SK-N-SH treated with all-trans-retinoic acid at 6 μM for 48 hours (cell line): ENCODE measurements at regions not wholly inside any gene's neighbourhood (a gene's known extent, or its start where the extent isn't known, plus 50 kb on each side); places are given as distances from the start of the nearest gene placed in this dataset.

Experiments
- ATAC-seq: fragments of 200-7000 bp; cut with Tn5 transposase; 3 replicates; pipeline ENCODE4 v1.9.1; 2020; ENCODE audit warnings: mild to moderate bottlenecking, moderate library complexity
- ARNTL ChIP-seq: fragments of 450-650 bp; formaldehyde crosslinking; IDR thresholded peaks from 2 replicates; pipeline ENCODE4 v1.5.0; 2020; ENCODE audit warnings: low read depth, mild to moderate bottlenecking, moderate library complexity, borderline replicate concordance
- BACH2 ChIP-seq: fragments of 250-450 bp; sonication (Bioruptor Pico); IDR thresholded peaks from 2 replicates; pipeline ENCODE4 v1.9.0; 2021; ENCODE audit warnings: mild to moderate bottlenecking, borderline replicate concordance
- CSDC2 ChIP-seq: fragments of 250-450 bp; sonication (Bioruptor Pico); IDR thresholded peaks from 2 replicates; pipeline ENCODE4 v1.5.0; 2020; ENCODE audit warnings: mild to moderate bottlenecking, moderate library complexity
- ESRRG ChIP-seq: fragments of 250-450 bp; sonication (Bioruptor Pico); IDR thresholded peaks from 2 replicates; pipeline ENCODE4 v1.6.1; 2021; ENCODE audit warnings: mild to moderate bottlenecking
- GLIS3 ChIP-seq: fragments of 250-450 bp; sonication (Bioruptor Pico); IDR thresholded peaks from 2 replicates; pipeline ENCODE4 v1.5.0; 2020; ENCODE audit warnings: mild to moderate bottlenecking, moderate library complexity
- ISL1 ChIP-seq: fragments of 250-450 bp; sonication (Bioruptor Pico); IDR thresholded peaks from 2 replicates; pipeline ENCODE4 v2.1.2; 2022; ENCODE audit warnings: mild to moderate bottlenecking, moderate library complexity
- OSR1 ChIP-seq: fragments of 250-450 bp; sonication (Bioruptor Pico); IDR thresholded peaks from 2 replicates; pipeline ENCODE4 v1.8.0; 2022; ENCODE audit warnings: moderate library complexity, mild to moderate bottlenecking, inconsistent platforms
- PPARA ChIP-seq: fragments of 250-450 bp; sonication (Bioruptor Pico); IDR thresholded peaks from 2 replicates; pipeline ENCODE4 v1.5.0; 2020; ENCODE audit warnings: mild to moderate bottlenecking, borderline replicate concordance
- RARB ChIP-seq: fragments of 250-450 bp; sonication (Bioruptor Pico); IDR thresholded peaks from 2 replicates; pipeline ENCODE4 v1.8.0; 2021; ENCODE audit warnings: mild to moderate bottlenecking, moderate library complexity
- SNAI2 ChIP-seq: fragments of 250-450 bp; sonication (Bioruptor Pico); IDR thresholded peaks from 2 replicates; pipeline ENCODE4 v1.5.0; 2020; ENCODE audit warnings: mild to moderate bottlenecking, moderate library complexity
- TCF4 ChIP-seq: fragments of 250-450 bp; sonication (Bioruptor Pico); IDR thresholded peaks from 2 replicates; pipeline ENCODE4 v1.8.0; 2021; ENCODE audit warnings: mild to moderate bottlenecking, moderate library complexity, borderline replicate concordance
- TOX ChIP-seq: fragments of 250-450 bp; sonication (Bioruptor Pico); IDR thresholded peaks from 2 replicates; pipeline ENCODE4 v1.8.0; 2021; ENCODE audit warnings: mild to moderate bottlenecking, moderate library complexity, borderline replicate concordance
- ZC3H10 ChIP-seq: fragments of 250-450 bp; sonication (Bioruptor Pico); IDR thresholded peaks from 2 replicates; pipeline ENCODE4 v1.5.1; 2021; ENCODE audit warnings: mild to moderate bottlenecking, moderate library complexity
- ZFP3 ChIP-seq: fragments of 250-450 bp; sonication (Bioruptor Pico); IDR thresholded peaks from 2 replicates; pipeline ENCODE4 v1.5.0; 2020; ENCODE audit warnings: mild to moderate bottlenecking, moderate library complexity
- ZNF565 ChIP-seq: fragments of 450-650 bp; formaldehyde crosslinking; conservative IDR thresholded peaks from 2 replicates; pipeline ENCODE4 v1.5.0; 2020; ENCODE audit warnings: low read depth, mild to moderate bottlenecking, moderate library complexity
- ZNF70 ChIP-seq: fragments of 450-650 bp; formaldehyde crosslinking; IDR thresholded peaks from 2 replicates; pipeline ENCODE4 v1.5.0; 2020; ENCODE audit warnings: mild to moderate bottlenecking, moderate library complexity
- ZNF8 ChIP-seq: fragments of 450-650 bp; formaldehyde crosslinking; IDR thresholded peaks from 2 replicates; pipeline ENCODE4 v1.5.0; 2020; ENCODE audit warnings: mild to moderate bottlenecking, moderate library complexity
- TF ChIP-seq, protein P1 (sequence below): fragments of 250-450 bp; sonication (Bioruptor Pico); IDR thresholded peaks from 2 replicates; pipeline ENCODE4 v1.8.0; 2020; ENCODE audit warnings: mild to moderate bottlenecking, moderate library complexity, borderline replicate concordance
- TF ChIP-seq, protein P2 (sequence below): fragments of 250-450 bp; sonication (Bioruptor Pico); IDR thresholded peaks from 2 replicates; pipeline ENCODE4 v1.8.0; 2021; ENCODE audit warnings: low read depth, mild to moderate bottlenecking, moderate library complexity, borderline replicate concordance
- TF ChIP-seq, protein P3 (sequence below): fragments of 250-450 bp; sonication (Bioruptor Pico); IDR thresholded peaks from 2 replicates; pipeline ENCODE4 v1.5.0; 2020; ENCODE audit warnings: mild to moderate bottlenecking, moderate library complexity
- TF ChIP-seq, protein P4 (sequence below): fragments of 250-450 bp; sonication (Bioruptor Pico); IDR thresholded peaks from 2 replicates; pipeline ENCODE4 v1.5.1; 2021; ENCODE audit warnings: mild to moderate bottlenecking, moderate library complexity
- TF ChIP-seq, protein P5 (sequence below): fragments of 250-450 bp; sonication (Bioruptor Pico); IDR thresholded peaks from 2 replicates; pipeline ENCODE4 v1.5.1; 2020; ENCODE audit warnings: low read depth, mild to moderate bottlenecking, moderate library complexity

DNA sequence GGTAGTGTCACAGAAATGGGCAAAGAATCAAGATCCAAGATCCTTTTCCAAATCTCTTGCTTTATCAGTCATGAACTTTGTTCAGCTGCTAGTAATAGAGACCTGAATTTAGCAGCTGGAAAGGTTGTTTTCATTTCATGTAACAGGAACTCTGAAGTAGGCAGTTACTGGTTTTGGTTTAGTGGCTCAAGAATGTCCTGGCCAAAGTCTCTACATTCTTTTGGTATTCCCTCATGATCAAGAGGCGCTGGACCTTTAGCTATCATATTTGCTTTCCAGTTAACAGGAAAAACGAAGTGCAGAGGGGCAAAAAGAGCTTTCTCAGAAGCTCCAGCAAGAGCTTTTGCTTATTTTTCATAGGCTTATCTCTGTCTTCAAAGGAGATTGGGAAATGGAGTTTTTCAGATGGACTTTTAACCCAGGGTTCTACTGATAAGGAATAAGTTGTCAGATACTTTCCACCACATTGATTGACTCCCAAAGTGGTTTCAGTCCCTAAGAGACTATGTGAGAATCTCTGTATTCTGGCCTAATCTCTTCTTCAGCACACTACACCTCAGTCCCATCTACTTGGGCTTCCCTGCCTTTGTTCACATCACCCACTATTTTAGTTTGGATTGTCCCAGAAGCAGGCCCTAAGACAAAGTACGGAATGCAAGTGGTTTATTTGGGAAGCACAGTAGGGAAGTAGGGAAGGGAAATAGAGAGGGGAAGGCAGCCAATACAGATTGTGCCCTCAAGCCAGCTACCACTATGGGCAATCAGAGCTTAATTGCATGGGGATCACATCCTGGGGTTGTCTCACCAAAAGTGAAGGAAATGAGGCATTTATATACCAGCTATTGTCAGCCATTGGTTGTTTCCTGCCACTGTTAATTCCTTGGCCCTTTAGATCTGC lies 359.3 kb downstream of the LRRC70 start (continued):
- TF ChIP-seq, protein P1, sequence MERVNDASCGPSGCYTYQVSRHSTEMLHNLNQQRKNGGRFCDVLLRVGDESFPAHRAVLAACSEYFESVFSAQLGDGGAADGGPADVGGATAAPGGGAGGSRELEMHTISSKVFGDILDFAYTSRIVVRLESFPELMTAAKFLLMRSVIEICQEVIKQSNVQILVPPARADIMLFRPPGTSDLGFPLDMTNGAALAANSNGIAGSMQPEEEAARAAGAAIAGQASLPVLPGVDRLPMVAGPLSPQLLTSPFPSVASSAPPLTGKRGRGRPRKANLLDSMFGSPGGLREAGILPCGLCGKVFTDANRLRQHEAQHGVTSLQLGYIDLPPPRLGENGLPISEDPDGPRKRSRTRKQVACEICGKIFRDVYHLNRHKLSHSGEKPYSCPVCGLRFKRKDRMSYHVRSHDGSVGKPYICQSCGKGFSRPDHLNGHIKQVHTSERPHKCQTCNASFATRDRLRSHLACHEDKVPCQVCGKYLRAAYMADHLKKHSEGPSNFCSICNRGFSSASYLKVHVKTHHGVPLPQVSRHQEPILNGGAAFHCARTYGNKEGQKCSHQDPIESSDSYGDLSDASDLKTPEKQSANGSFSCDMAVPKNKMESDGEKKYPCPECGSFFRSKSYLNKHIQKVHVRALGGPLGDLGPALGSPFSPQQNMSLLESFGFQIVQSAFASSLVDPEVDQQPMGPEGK (CRISPR knock-in tag) = no peak
- no peak for TF ChIP-seq GLIS3
- TF ChIP-seq, all 23 proteins: peak for 0

DNA sequence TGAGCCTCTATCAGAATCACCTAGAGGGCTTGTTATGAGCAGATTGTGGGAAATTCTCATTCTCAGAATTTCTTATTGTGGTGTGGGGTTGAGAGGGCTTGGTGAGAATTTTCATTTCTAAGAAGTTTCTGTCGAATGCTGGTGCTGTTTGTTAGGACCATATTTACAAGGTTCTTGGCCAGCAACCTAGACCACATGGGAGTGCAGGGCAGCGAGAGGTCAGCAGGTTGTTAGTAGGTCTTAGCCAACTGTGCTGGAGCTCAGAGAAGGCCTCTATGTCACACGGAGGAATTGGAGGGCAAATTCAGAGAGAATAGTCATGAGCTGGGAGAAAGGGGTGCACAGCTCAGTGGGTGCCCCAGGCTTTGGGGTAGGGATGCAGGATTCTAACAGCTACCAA lies 357.0 kb downstream of the LRRC70 start:
- TF ChIP-seq TOX (CRISPR knock-in tag) (no peak), ZC3H10 (CRISPR knock-in tag) (no peak), PPARA (CRISPR knock-in tag) (no peak), ISL1 (CRISPR knock-in tag) (no peak), GLIS3 (no peak), ZNF70 (CRISPR knock-in tag) (no peak), ZNF565 (no peak), SNAI2 (CRISPR knock-in tag) (no peak), ARNTL (CRISPR knock-in tag) (no peak), ESRRG (no peak), TCF4 (CRISPR knock-in tag) (no peak), OSR1 (CRISPR knock-in tag) (no peak)
- TF ChIP-seq, protein P2, sequence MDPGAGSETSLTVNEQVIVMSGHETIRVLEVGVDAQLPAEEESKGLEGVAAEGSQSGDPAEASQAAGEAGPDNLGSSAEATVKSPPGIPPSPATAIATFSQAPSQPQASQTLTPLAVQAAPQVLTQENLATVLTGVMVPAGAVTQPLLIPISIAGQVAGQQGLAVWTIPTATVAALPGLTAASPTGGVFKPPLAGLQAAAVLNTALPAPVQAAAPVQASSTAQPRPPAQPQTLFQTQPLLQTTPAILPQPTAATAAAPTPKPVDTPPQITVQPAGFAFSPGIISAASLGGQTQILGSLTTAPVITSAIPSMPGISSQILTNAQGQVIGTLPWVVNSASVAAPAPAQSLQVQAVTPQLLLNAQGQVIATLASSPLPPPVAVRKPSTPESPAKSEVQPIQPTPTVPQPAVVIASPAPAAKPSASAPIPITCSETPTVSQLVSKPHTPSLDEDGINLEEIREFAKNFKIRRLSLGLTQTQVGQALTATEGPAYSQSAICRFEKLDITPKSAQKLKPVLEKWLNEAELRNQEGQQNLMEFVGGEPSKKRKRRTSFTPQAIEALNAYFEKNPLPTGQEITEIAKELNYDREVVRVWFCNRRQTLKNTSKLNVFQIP = no peak
- TF ChIP-seq, protein P1 (CRISPR knock-in tag) = no peak
- TF ChIP-seq, protein P3, sequence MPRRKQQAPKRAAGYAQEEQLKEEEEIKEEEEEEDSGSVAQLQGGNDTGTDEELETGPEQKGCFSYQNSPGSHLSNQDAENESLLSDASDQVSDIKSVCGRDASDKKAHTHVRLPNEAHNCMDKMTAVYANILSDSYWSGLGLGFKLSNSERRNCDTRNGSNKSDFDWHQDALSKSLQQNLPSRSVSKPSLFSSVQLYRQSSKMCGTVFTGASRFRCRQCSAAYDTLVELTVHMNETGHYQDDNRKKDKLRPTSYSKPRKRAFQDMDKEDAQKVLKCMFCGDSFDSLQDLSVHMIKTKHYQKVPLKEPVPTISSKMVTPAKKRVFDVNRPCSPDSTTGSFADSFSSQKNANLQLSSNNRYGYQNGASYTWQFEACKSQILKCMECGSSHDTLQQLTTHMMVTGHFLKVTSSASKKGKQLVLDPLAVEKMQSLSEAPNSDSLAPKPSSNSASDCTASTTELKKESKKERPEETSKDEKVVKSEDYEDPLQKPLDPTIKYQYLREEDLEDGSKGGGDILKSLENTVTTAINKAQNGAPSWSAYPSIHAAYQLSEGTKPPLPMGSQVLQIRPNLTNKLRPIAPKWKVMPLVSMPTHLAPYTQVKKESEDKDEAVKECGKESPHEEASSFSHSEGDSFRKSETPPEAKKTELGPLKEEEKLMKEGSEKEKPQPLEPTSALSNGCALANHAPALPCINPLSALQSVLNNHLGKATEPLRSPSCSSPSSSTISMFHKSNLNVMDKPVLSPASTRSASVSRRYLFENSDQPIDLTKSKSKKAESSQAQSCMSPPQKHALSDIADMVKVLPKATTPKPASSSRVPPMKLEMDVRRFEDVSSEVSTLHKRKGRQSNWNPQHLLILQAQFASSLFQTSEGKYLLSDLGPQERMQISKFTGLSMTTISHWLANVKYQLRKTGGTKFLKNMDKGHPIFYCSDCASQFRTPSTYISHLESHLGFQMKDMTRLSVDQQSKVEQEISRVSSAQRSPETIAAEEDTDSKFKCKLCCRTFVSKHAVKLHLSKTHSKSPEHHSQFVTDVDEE (CRISPR knock-in tag) = no peak
- TF ChIP-seq, all 23 proteins: peak for 0
- no peak for ATAC-seq

DNA sequence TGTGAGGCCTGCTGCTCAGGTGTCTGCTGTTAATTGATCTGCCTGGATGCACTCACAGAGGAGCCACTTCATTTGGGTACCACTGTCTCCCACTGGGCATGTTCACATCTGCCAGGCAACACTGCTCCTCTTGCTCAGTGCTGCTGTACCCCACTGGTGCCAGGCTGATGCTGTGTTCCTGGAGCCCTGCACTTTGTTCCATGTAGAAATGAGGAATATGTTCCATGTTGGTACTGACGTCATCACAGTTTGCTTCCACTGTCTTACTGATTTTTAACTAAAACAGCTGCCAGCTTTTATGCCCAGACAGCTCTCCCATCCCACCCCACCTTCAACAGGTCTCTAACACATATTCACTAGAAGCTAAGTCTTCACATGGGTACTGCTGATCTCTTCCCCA lies 355.7 kb downstream of the LRRC70 start:
- TF ChIP-seq ZNF8 (CRISPR knock-in tag) (no peak), TCF4 (CRISPR knock-in tag) (no peak), CSDC2 (CRISPR knock-in tag) (no peak), ZNF70 (CRISPR knock-in tag) (no peak), ESRRG (no peak), BACH2 (no peak), GLIS3 (no peak), ISL1 (CRISPR knock-in tag) (no peak), TOX (CRISPR knock-in tag) (no peak), RARB (no peak), ARNTL (CRISPR knock-in tag) (no peak), ZFP3 (no peak), OSR1 (CRISPR knock-in tag) (no peak), SNAI2 (CRISPR knock-in tag) (no peak)
- TF ChIP-seq, protein P4, sequence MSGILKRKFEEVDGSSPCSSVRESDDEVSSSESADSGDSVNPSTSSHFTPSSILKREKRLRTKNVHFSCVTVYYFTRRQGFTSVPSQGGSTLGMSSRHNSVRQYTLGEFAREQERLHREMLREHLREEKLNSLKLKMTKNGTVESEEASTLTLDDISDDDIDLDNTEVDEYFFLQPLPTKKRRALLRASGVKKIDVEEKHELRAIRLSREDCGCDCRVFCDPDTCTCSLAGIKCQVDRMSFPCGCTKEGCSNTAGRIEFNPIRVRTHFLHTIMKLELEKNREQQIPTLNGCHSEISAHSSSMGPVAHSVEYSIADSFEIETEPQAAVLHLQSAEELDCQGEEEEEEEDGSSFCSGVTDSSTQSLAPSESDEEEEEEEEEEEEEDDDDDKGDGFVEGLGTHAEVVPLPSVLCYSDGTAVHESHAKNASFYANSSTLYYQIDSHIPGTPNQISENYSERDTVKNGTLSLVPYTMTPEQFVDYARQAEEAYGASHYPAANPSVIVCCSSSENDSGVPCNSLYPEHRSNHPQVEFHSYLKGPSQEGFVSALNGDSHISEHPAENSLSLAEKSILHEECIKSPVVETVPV = no peak
- TF ChIP-seq, protein P5, sequence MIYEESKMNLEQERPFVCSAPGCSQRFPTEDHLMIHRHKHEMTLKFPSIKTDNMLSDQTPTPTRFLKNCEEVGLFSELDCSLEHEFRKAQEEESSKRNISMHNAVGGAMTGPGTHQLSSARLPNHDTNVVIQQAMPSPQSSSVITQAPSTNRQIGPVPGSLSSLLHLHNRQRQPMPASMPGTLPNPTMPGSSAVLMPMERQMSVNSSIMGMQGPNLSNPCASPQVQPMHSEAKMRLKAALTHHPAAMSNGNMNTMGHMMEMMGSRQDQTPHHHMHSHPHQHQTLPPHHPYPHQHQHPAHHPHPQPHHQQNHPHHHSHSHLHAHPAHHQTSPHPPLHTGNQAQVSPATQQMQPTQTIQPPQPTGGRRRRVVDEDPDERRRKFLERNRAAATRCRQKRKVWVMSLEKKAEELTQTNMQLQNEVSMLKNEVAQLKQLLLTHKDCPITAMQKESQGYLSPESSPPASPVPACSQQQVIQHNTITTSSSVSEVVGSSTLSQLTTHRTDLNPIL (CRISPR knock-in tag) = no peak
- no peak for ATAC-seq
